Upper lobe of left lung (tissue), 6 donors: ENCODE measurements at regions not wholly inside any gene's neighbourhood (a gene's known extent, or its start where the extent isn't known, plus 50 kb on each side); places are given as distances from the start of the nearest gene placed in this dataset.

Experiments
- ATAC-seq, 2 donors: fragments of 200-7000 bp; cut with Tn5 transposase; one replicate each; pipeline ENCODE4 v1.9.1; 2022; ENCODE audit warnings: mild to moderate bottlenecking in 2 of 2, moderate library complexity in 2 of 2; ENCODE audit not compliant: low FRiP score in 2 of 2
- DNase-seq, 2 donors: peaks; one replicate each; pipeline ENCODE4 v3.0.0-alpha.2; 2019 to 2020
- H3K27ac ChIP-seq, 4 donors: fragments of 200-600 bp; sonication (generic); one replicate each; pipeline ENCODE4 v1.5.1; 2016 to 2019
- H3K27me3 ChIP-seq, 4 donors: fragments of 200-600 bp; sonication (generic); one replicate each; pipeline ENCODE4 v1.5.1; 2017 to 2019
- H3K36me3 ChIP-seq, 4 donors: fragments of 200-600 bp; sonication (generic); one replicate each; pipeline ENCODE4 v1.5.1; 2016 to 2019
- H3K4me1 ChIP-seq, 4 donors: fragments of 200-600 bp; sonication (generic); one replicate each; pipeline ENCODE4 v1.5.1; 2018 to 2019
- H3K4me3 ChIP-seq, 4 donors: fragments of 200-600 bp; sonication (generic); one replicate each; pipeline ENCODE4 v1.5.1; 2017 to 2019; ENCODE audit warnings: mild to moderate bottlenecking in 2 of 4, moderate library complexity in 1 of 4
- H3K9me3 ChIP-seq, 4 donors: fragments of 200-600 bp; sonication (generic); one replicate each; pipeline ENCODE4 v1.5.1; 2018 to 2019
- CTCF ChIP-seq, 6 experiments: fragments of 450-650 bp in 4 of 6; fragments of 200-600 bp in 2 of 6; sonication (generic) in 2 of 6; IDR thresholded peaks; one replicate each; pipeline ENCODE4 v1.5.1; 2016 to 2019; ENCODE audit warnings: antibody characterized with exemption in 6 of 6
- EP300 ChIP-seq, 4 donors: sonication (generic); formaldehyde crosslinking; IDR thresholded peaks; one replicate each; pipeline ENCODE4 v1.5.1; 2017; ENCODE audit warnings: antibody characterized with exemption in 4 of 4, control low read depth in 2 of 4
- POLR2A ChIP-seq, 4 donors: fragments of 450-650 bp; IDR thresholded peaks; one replicate each; pipeline ENCODE4 v1.5.1; 2016 to 2017; ENCODE audit warnings: antibody characterized with exemption in 4 of 4, mild to moderate bottlenecking in 2 of 4
- POLR2AphosphoS5 ChIP-seq, 2 donors: sonication (generic); formaldehyde crosslinking; IDR thresholded peaks; one replicate each; pipeline ENCODE4 v1.5.1; 2017; ENCODE audit warnings: antibody characterized with exemption in 2 of 2
- WGBS, 2 donors: methylation state at CpG; one replicate each; pipeline ENCODE4 v1.1.5; 2017 to 2018; 5-methylcytosine and 5-hydroxymethylcytosine counted together
- donor health status: DM: no; HTN: no; CAD: no; lungs with moderate emphysema.
- donor health status: DM: no; HTN: yes; CAD: no; lungs with severe emphysema.

- Histone ChIP-seq H3K36me3 (no peaks in the 10 kb centered on the region), H3K27ac (no peak overlapping the region), H3K4me1 (no peaks in the 10 kb centered on the region), H3K4me3 (no peak overlapping the region), H3K27me3 (no peaks in the 10 kb centered on the region), H3K9me3 (no peaks in the 10 kb centered on the region)
- WGBS, 2 donors = 67 to 71% methylated on average over 5 of the region's 5 CpGs
- no peak for TF ChIP-seq CTCF (IDR thresholded peaks at IDR 0.05)
- no peak for TF ChIP-seq EP300 (IDR thresholded peaks at IDR 0.05)
- TF ChIP-seq POLR2AphosphoS5 (IDR thresholded peaks at IDR 0.05) = no peak
- DNase-seq (no peak), ATAC-seq (no peak)
Measured at GRCh38 chr4:66328803-66329574, 658.7 kb upstream of the EPHA5 start.

GRCh38 chr4:66307641-66308438, 637.6 kb upstream of the EPHA5 start:
- ATAC-seq = no peak
- 49 to 54% methylated on average over 2 to 3 of the region's 3 CpGs for WGBS, 2 donors

GRCh38 chr4:66300336-66300934, 630.1 kb upstream of the EPHA5 start:
- Histone ChIP-seq H3K27ac (no peak overlapping the region), H3K9me3 (no peaks in the 10 kb centered on the region), H3K4me3 (no peak overlapping the region), H3K4me1 (no peaks in the 10 kb centered on the region), H3K36me3 (no peaks in the 10 kb centered on the region), H3K27me3 (no peaks in the 10 kb centered on the region)
- no peak for TF ChIP-seq EP300 (IDR thresholded peaks at IDR 0.05)
- TF ChIP-seq POLR2AphosphoS5 (IDR thresholded peaks at IDR 0.05) = no peak
- TF ChIP-seq POLR2A (IDR thresholded peaks at IDR 0.05) = no peak
- no peak for TF ChIP-seq CTCF (IDR thresholded peaks at IDR 0.05)
- WGBS, 2 donors = 49 to 56% methylated on average over 2 of the region's 2 CpGs
- no peak for ATAC-seq
- DNase-seq = no peak

More at GRCh38 chr4:66307641-66308438, 637.6 kb upstream of the EPHA5 start:
- TF ChIP-seq POLR2AphosphoS5 (IDR thresholded peaks at IDR 0.05) (no peak), CTCF (IDR thresholded peaks at IDR 0.05) (no peak), POLR2A (IDR thresholded peaks at IDR 0.05) (no peak), EP300 (IDR thresholded peaks at IDR 0.05) (no peak)
- H3K9me3 ChIP-seq = no peaks in the 10 kb centered on the region
- no peak overlapping the region for H3K27ac ChIP-seq
- H3K27me3 ChIP-seq = no peaks in the 10 kb centered on the region
- no peaks in the 10 kb centered on the region for H3K36me3 ChIP-seq
- no peak for DNase-seq
- no peaks in the 10 kb centered on the region for H3K4me1 ChIP-seq
- H3K4me3 ChIP-seq = no peak overlapping the region

- ATAC-seq (no peak), DNase-seq (no peak)
- Histone ChIP-seq H3K27ac (no peak overlapping the region), H3K36me3 (no peaks in the 10 kb centered on the region), H3K4me3 (no peak overlapping the region), H3K9me3 (no peaks in the 10 kb centered on the region), H3K4me1 (no peaks in the 10 kb centered on the region), H3K27me3 (no peaks in the 10 kb centered on the region)
- WGBS, 2 donors = 65 to 82% methylated on average over 1 of the region's 1 CpG
- TF ChIP-seq EP300 (IDR thresholded peaks at IDR 0.05) = no peak
- no peak for TF ChIP-seq POLR2AphosphoS5 (IDR thresholded peaks at IDR 0.05)
- no peak for TF ChIP-seq POLR2A (IDR thresholded peaks at IDR 0.05)
- no peak for TF ChIP-seq CTCF (IDR thresholded peaks at IDR 0.05)
Measured at GRCh38 chr4:66298569-66298968, 628.3 kb upstream of the EPHA5 start.
